ENCODE measurements at regions not wholly inside any gene's neighbourhood (a gene's known extent, or its start where the extent isn't known, plus 50 kb on each side); places are given as distances from the start of the nearest gene placed in this dataset.

- no peak for DNase-seq
These were observed 151.1 kb upstream of the MPDZ start for GRCh38 chr9:13430368-13431221.

GRCh38 chr9:13429301-13430190 lies 150.1 kb upstream of the MPDZ start:
- DNase-seq, result no peak

- DNase-seq, result no peak
These were observed 149.3 kb upstream of the MPDZ start for GRCh38 chr9:13428766-13429165.

- DNase-seq, result no peak
These were observed 148.1 kb upstream of the MPDZ start for GRCh38 chr9:13427587-13427986.

GRCh38 chr9:13426606-13427005 lies 147.1 kb upstream of the MPDZ start:
- no peak for DNase-seq

GRCh38 chr9:13424872-13425271 lies 145.4 kb upstream of the MPDZ start:
- no peak for DNase-seq

- no peak for DNase-seq
These were observed 144.7 kb upstream of the MPDZ start for GRCh38 chr9:13424204-13424603.

GRCh38 chr9:13414349-13414748 lies 134.9 kb upstream of the MPDZ start:
- DNase-seq, result no peak

- no peak for DNase-seq
These were observed 132.8 kb upstream of the MPDZ start for GRCh38 chr9:13412331-13412730.

- no peak for DNase-seq
These were observed 132.3 kb upstream of the MPDZ start for GRCh38 chr9:13411791-13412190.

- DNase-seq, result no peak
These were observed 131.1 kb upstream of the MPDZ start for GRCh38 chr9:13410566-13411031.

GRCh38 chr9:13397661-13398060 lies 118.2 kb upstream of the MPDZ start:
- no peak for DNase-seq

- DNase-seq, result no peak
These were observed 117.7 kb upstream of the MPDZ start for GRCh38 chr9:13397220-13397619.

- DNase-seq, result no peak
These were observed 116.9 kb upstream of the MPDZ start for GRCh38 chr9:13396418-13396817.

GRCh38 chr9:13395156-13395555 lies 115.7 kb upstream of the MPDZ start:
- DNase-seq, result no peak

- DNase-seq, result no peak
These were observed 108.7 kb upstream of the MPDZ start for GRCh38 chr9:13388157-13388556.

- no peak for DNase-seq
These were observed 108.2 kb upstream of the MPDZ start for GRCh38 chr9:13387734-13388067.

GRCh38 chr9:13386935-13387733 lies 107.6 kb upstream of the MPDZ start:
- no peak for DNase-seq

GRCh38 chr9:13386316-13386715 lies 106.8 kb upstream of the MPDZ start:
- no peak for DNase-seq

- DNase-seq, result no peak
These were observed 104.4 kb upstream of the MPDZ start for GRCh38 chr9:13383855-13384254.

GRCh38 chr9:13383216-13383615 lies 103.7 kb upstream of the MPDZ start:
- no peak for DNase-seq

- DNase-seq, result no peak
These were observed 103.1 kb upstream of the MPDZ start for GRCh38 chr9:13382595-13382994.

- DNase-seq, result no peak
These were observed 101.4 kb upstream of the MPDZ start for GRCh38 chr9:13380903-13381302.
